HG03139 (cell line): ENCODE measurements at regions not wholly inside any gene's neighbourhood (a gene's known extent, or its start where the extent isn't known, plus 50 kb on each side); places are given as distances from the start of the nearest gene placed in this dataset.
"Not testable (repeated sequence)": the region's sequence is repeated elsewhere in the genome, so short reads cannot be mapped to it uniquely, and the experiment has no call there.

Source experiments
- ATAC-seq: cut with Tn5 transposase; IDR thresholded peaks from one replicate; pipeline ENCODE4 v1.9.1; 2021; ENCODE audit not compliant: unreplicated experiment

GRCh38 chr13:34350671-34351070 is 532.7 kb downstream of the RFC3 start:
- no peak for ATAC-seq

- ATAC-seq, result no peak
Measured at GRCh38 chr13:34351134-34351533, 533.2 kb downstream of the RFC3 start.

GRCh38 chr13:34352958-34353357 is 535.0 kb downstream of the RFC3 start:
- ATAC-seq, result no peak

GRCh38 chr13:34356686-34357434 is 538.9 kb downstream of the RFC3 start:
- ATAC-seq, result no peak

- ATAC-seq, result no peak
Measured at GRCh38 chr13:34357435-34358232, 539.7 kb downstream of the RFC3 start.

GRCh38 chr13:34358811-34359513 is 541.0 kb downstream of the RFC3 start:
- ATAC-seq, result no peak

- no peak for ATAC-seq
Measured at GRCh38 chr13:34360702-34361101, 542.8 kb downstream of the RFC3 start.

GRCh38 chr13:34361560-34361959 is 543.6 kb downstream of the RFC3 start:
- ATAC-seq, result no peak

GRCh38 chr13:34363266-34363665 is 545.3 kb downstream of the RFC3 start:
- ATAC-seq, result no peak

- ATAC-seq, result no peak
Measured at GRCh38 chr13:34364633-34365032, 546.7 kb downstream of the RFC3 start.

- ATAC-seq, result no peak
Measured at GRCh38 chr13:34369931-34370330, 552.0 kb downstream of the RFC3 start.

GRCh38 chr13:34371108-34371507 is 553.2 kb downstream of the RFC3 start:
- no peak for ATAC-seq

GRCh38 chr13:34371645-34372395 is 553.9 kb downstream of the RFC3 start:
- no peak for ATAC-seq

GRCh38 chr13:34372581-34372980 is 554.6 kb downstream of the RFC3 start:
- no peak for ATAC-seq

- ATAC-seq, result no peak
Measured at GRCh38 chr13:34376483-34376882, 558.5 kb downstream of the RFC3 start.

GRCh38 chr13:34381228-34381627 is 560.8 kb upstream of the NBEA start:
- ATAC-seq, result no peak

- no peak for ATAC-seq
Measured at GRCh38 chr13:34383728-34384127, 558.3 kb upstream of the NBEA start.

GRCh38 chr13:34386229-34386628 is 555.8 kb upstream of the NBEA start:
- not testable (repeated sequence) for ATAC-seq

- ATAC-seq, result no peak
Measured at GRCh38 chr13:34391076-34391475, 551.0 kb upstream of the NBEA start.

GRCh38 chr13:34401696-34402095 is 540.4 kb upstream of the NBEA start:
- ATAC-seq, result no peak
